HG02623 (cell line): ENCODE measurements at regions not wholly inside any gene's neighbourhood (a gene's known extent, or its start where the extent isn't known, plus 50 kb on each side); places are given as distances from the start of the nearest gene placed in this dataset.

ENCODE experiments used
- ATAC-seq: cut with Tn5 transposase; IDR thresholded peaks from one replicate; pipeline ENCODE4 v1.9.1; 2021; ENCODE audit warnings: moderate library complexity; ENCODE audit not compliant: unreplicated experiment

DNA sequence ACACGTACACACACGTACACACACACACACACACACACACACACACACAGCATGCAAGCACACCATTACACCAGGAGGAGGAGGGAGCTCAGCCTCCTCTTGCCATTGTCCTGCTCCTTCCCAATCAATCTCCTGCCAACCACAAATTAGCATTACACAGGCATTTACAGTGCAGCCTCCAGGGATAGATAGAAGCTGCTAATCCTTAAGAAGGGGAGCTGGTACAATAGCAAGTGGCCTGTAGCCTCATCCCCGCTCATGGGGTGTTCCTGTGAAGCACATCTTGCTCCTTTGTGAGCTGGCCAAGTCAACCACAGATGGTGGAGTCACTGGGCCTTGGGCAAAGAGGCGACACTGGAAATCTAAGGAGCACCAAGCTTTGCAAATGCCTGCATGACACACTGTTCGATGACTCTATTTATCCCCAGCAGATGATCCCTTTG, 110.3 kb upstream of the PKDCC start:
- ATAC-seq, result no peak

DNA sequence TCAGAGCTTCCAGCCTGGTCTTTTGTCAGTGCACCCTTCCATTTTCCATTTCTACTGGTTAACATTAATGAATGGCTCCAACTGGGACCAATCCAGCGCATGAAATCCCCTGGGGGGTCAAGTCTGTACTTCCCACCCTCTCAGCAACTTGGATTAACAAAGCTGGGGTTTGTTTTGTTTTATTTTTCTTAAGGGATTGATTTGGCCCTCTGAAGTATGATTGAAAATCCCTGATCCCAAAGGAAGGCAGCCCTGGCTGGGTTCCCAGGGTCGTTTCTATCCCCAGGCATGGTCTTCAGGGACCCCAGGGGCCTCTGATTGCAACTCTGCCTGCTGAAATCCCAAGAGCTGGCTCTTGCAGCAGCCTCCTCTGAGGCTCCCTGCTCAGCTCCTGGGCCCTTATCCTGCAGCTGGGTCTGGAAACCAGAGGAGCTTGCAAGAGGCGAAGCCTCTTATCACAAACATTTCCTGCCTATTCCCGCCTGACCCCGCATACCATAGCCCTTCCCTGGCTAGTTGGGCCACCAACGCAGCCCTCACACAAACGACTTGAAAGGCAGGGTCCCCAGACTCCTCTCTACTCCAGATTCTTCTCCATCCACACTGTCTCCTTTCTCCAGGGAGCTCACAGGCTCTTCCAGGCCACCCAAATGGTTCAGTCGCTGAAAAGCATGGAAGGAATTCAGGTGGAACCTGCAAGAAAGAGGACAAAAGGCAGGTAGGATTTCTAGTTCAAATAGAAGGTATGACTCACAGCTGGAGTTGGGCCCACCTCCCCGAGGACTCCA, 109.7 kb upstream of the PKDCC start:
- no peak for ATAC-seq

DNA sequence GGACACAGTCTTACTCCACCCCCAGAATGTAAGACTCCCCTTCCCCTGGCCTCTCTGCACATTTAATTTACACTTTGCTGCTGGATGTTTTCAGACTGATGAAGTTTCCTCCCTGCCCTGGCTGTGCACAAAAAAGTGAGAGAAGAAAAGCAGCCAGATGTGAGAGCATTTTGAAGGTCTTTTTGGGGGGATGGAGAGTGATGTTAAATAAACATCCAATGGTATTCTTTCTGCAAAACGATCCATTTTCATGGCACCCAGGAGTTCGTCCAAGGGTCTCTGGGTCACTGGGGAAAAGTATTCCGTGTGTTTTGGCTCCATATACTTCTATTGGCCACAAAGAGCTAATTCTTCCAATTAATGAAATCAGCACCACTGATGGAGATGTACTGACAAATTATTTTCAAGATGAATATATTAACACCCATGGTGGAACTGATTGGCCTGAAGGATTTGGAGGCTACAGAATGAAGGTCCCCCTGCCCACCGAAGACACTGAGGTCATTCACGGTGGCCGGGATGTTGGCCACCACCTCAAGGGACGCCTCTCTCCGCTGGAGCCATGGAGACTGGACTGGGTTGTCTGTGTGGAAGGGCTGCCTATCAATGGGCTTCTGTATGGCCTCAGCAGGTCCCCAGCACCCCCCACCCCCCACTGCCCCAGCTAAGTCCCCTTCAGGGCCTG, 107.6 kb upstream of the PKDCC start:
- no peak for ATAC-seq

DNA sequence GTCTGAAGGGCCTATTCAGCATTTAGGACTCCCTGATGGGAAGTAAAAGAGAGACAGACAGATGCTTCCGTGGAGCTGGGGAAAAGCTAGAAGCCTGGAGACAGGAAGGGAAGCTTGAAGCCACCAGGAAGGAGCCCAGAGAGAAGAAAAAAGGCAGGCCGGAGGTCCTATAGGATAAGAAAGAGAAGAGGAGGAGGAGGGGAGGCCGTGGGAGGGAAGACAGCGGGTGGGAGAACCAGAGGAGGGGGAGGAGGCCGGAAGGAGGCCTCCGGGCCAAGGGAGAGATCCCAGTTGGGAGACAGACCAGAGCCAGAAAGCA, 107.1 kb upstream of the PKDCC start:
- no peak for ATAC-seq

DNA sequence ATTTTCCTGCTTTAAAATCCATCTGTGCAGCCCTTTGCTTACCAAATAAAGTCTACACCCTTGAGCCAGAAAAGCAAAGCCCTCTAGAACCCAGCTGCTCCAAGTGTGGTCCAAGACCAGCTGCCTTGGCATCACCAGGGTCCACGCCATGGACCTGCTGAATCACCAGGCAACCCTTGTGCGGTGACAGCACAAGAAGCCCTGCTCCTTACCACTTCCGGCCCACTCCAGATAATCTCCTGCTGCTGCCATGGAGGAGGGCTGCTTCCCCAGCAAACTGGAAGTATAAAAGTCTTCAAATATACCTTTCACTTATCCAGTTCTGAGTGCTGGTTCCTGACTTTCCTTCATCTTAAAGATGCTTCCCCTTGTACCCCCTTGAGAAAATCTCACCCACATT, 106.0 kb upstream of the PKDCC start:
- ATAC-seq, result no peak

DNA sequence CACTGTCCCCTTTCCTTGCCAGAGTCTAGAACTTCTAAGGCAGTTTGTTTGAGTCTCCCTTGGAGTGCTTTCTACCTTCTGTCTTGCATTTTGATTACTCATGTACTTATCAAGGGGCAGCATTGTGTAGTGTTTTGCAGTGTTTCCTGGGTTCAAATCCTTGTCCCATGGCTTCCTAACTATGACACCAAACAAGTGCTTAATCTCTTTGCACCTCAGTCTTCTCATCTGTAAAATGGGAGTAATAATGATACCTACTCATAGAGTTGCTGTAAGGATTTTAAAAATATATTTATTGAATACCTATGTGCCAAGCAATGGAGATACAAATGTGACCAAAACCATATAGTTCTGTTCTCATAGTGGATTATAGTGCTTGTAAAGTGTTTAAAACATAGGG, 105.5 kb upstream of the PKDCC start:
- no peak for ATAC-seq

DNA sequence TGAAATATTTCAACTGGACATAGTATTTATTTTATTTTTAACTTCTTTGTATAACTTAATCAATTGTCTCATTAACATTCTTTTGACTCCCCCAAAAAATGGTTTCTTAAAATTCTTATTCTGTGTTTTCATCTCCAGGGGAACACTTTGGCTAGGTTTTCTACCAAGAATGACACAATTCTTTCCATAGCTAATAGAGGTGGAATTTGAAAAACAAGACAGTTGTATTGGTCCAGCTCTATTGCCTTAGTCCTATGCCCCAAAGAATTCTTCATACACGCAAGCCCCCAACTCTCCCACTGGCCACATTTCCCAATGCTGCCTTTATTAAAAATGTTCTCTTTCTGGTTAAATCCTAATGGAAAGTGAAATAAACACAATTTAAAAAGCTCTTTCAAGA, 104.7 kb upstream of the PKDCC start:
- ATAC-seq, result no peak

DNA sequence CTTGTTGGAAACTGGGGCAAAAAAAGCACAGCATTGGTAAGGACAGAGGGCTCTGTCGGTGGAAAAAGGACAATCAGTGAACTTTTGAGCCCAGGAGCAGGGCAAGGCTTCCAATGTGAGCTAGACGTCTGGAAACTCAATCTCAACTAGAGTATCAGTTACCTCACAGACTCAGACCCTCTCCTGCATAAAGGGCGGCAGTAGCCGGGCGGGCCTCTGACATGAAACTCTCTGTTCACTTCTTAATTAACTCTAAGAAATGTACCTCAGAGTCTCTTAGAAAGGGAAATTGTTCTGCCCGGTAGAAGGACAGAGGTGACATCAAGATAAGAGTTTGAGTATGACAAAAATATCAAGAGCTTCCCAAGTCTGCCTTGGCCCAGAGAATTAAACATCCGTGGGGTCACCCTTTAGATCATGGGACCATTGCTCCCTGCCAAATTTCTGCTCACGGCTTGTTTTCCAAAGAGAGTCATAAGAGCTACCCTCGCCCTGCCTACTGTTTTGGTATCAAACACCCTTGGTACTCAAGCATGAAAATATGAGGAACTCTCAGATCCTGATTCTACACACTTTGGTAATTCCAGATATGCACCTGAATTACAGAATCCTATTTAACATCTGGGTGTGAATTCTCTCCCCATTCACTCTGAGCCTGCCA, 103.5 kb upstream of the PKDCC start:
- ATAC-seq, result no peak

DNA sequence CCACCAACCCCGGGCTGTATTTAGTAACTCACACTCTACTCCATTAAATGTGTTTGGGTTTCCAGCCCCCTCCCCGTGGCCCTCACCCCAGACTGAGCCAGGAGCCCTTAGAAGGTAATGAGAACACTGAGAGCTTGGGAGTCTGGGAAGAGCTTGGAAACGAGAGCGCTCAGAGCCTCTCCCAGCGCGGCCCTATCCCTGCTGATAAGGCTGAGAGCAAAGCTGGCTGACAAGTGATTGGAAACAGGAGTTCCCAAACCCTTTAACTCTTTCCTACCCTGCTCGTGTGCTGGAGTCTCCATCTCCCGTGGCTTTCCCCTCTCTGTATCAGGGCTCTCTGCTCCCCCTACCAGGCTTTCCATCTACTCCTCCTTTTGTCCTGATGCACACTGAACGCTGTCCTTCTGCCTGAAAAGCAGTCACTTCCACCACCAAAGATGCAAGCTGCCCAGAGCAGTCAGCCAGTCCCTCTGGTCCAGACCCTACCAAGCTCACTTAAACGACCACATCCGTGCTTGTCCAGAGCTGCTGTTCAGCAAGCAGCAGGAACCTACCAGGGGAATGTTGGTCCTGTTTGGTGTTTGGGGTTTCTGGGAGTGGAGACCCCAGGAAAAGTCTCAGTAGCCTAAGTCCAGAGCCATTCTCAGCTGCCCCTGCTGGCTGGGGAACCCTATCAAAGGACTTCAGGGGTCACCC, 100.0 kb upstream of the PKDCC start:
- no peak for ATAC-seq

DNA sequence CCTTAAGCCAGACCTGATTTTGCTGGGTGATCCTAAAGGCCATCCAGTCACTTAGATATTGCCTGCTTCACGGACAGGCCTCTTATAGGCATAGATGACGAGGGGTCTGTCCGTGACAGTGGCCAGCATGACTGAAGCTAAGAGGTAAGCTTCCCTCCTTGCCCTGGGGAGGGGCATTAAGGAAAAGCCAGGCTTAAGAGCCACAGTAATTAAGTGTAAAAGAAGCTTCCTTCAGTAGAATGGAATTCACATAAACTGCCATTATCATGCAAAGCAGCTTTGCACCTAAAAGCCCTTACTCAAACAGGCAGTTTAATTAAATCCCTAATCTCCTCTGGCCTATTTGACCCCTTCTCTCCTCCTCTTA, 99.4 kb upstream of the PKDCC start:
- no peak for ATAC-seq

DNA sequence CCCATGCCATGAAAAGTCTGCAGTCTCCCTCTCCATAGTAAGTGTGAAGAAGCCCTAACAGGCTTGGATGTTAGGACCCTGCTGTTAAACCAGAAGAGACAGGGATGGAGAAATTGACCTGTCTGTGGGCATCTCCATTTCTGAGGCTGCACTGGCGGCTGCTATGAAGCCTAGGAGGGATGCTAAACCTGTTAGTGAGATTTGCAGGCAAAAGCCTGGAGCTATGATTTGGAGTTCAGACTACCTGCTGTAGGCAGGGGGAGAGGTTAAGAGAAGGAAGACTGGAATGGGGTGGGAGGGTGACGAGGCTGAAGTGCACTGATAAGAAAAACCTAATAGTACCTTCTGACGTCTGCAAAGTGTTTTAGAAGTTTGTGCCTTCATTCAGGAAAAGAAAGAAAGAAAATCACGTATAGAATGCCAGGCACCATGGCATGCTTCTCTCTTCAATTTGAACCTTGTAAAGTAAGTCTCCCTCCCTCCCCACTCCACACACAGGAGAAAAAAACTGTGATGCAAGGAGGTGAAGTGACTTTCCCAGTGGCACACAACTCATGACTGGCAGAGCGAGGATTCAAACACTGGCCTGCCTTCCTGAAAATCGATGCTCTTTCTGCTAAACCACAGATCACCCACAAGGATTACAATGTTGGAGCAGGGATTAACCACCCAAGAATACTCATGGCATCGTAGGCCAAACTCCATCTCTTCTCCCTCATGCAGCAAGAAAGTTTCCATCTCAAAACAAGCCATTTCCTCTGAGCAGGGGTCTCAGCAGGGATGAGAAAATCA, 98.5 kb upstream of the PKDCC start:
- no peak for ATAC-seq

DNA sequence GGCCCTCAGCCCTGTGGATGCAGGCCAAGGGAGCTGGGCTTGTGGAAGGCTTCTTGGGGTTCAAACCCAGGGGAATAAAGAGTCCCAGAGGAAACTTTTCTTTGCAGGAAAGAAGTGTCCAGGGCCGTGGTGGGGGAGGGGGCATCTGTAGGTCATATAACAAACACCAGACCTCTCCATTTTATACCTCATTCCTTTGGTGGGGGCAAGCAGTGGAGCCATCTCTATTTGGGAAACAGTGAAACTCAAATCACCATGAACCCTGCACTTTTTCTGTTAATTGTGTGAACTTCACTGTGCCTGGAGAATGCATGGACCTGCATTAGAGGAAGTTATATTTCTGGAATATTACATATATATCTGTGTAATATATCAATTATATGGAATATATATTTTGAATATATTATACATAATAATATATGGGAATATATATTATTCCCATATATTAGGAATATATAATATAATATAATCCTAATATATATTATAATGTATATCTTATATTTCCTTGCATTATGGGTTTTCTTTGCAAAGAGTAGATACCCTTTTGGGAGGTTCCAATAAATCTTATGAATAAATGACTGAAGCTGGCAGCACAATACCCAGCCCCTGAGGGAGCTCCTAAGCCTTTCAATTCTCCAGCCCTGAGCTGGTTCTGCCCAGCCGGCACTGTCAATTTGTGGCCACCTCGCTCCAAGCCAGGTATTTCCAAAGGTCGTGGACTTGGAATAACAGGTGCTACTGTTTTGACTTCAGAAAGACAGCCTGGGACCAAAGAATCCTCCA, 97.7 kb upstream of the PKDCC start:
- ATAC-seq, result no peak

DNA sequence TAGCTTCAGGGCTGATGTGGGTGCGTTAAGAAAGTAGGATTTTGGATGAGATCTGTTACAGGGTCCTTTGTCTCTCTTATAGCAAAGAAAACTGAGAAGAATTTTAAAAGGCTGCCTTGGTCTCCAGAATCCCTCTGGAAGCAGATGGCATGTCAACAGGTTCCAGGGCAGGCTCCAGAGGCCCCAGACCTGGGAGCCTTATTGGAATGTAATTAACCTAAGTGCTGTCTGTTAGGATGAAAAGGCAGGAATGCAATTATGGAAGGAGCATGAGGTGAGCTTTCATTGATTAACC, 97.2 kb upstream of the PKDCC start:
- no peak for ATAC-seq

DNA sequence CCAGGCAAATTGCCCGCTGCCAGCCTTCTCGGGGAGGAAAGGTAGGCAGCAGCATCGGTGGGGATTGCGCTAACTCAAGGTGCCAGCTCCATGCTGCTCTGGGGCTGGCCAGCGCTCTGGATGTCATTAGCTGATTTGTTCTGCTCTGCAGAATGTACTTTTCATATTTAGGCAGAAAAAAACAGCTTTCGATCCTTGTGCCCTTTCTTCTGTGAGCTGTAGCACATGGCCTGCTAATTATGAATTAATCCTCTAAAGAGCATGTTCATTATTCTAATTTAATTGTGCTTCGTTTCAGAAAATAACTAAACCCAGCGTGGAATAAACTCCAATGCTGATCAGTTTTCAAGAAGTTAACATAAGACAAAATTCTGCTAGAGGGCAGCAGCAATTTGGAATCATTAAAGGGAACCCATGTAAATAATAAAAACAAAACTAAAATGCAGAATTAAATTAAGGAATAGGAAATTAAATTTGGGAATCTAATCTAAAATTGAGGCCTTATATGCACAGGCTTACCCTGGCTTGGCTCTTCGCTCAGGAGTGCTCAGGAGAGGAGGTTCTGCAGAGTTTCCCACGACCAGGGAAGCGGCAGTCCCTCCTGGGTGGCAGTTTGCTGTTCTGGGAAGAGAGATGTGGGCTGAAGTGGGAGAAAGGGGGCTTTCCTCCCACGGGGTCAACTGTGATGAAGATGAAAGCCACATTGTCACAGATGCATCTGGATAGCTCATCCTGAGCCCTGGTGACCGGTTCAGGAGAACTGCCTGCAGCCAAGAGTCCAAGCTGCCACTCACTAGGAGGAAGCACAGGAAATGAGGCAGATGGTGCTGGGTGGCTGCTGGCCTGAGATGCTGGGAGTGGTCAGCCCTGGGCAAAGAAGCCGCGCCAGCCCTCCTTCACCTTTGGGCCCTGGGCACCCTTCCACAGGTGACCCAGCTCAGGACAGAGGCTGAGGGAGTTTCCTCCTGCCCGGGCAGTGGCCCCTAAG, 93.2 kb upstream of the PKDCC start:
- no peak for ATAC-seq

DNA sequence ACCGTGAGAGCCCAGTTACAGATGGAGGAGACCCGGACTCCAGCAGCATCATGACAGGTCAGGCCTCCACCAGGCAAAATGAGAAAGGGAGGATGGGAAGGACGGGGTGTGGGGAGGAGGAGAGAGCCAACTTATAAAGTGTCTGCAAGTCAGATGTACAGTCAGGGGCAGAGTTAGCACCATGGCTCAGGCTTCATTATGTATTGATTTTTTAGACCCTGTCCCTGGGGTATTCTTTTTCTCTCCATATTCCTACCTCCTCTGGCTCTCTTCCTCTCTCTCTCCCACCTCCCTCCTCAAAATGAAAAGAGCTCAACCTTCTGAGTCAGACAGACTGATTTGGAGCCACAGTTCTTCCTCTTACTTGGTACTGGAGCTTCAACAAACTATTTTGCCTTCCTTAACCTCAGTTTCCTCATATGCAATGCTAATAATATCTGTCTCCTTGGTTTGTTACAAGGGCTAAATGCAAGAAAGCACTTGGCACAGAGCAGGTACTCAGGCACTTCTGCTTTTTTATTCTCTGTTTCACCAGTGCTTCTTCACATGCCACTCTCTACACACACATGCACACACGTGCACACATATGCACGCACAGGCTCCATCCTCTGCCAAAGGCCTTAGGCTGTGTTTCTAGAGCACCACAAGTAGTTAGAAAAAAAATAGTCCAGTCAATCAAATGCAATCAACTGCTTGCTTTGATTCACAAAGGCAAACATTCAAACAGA, 92.3 kb upstream of the PKDCC start:
- ATAC-seq, result no peak

DNA sequence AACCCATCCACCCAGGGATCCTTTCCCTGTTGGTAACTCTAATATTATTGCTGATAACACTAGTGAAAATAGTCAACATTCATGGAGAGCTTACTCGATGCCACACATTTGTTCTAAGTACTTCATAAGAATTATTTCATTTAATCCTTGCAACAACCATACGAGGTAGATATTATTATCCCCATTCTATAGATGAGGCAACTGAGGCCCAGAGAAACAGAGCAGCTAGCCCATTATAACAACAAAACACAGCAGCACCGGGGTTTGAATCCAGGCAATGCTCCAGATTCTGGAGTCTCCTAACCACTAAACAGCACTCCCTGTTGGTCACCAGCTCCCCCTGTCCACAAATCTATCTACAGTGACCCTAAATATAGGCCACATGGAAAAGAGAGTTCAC, 90.4 kb upstream of the PKDCC start:
- no peak for ATAC-seq

DNA sequence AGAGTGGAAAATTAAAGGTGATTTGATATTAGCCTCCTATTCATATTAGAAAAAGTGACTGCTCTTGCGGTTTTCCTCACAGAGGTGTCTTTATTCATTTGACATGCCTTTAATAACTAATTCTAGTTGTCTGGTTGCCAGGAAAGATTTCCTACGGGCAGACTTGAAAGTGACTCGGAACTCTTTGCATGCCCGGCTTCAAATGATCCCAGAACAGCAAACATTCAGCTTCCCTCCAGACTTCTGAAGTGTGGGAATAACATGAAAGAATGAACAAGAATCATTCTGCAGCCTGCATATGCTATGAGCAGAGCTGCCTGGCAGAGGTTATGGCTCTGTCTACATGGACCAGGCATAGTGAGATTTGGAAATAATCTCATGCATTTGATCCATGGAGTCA, 89.6 kb upstream of the PKDCC start:
- no peak for ATAC-seq

DNA sequence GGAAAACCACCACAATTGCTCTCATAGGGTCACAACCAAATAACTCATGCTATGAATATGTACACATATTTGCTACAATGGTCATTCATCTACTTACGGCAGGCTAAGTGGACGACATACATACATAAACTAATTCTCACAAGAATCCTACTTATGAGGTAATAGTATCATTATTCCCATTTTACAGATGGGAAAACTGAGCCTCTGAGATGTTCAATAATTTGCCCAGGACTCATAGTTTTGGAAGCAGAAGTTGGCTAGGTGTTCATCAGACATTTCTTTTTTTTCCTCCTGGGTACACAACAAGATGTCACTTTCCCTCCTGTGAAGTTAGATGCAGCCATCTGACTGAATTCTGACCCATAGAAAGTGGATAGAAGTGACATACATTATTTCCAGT, 89.0 kb upstream of the PKDCC start:
- no peak for ATAC-seq

DNA sequence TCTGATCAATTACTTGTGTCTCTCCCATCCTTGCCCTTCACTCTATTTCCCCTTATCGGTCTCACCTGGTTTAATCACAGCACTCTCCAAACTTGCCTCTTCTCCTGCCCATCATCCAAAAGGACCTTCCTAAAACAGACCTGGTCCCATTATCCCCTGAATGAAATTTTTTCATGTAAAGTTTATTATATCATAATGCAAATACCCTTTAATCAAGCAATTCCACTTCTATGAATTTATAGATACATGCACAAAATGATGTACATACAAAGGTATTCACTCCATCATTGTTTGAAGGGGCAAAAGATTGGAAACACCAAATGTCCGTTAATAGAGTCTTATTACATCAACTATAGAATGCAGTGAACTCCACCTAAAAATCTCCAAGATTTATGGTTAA, 88.1 kb upstream of the PKDCC start:
- no peak for ATAC-seq
